Thyroid gland (tissue), 4 donors: ENCODE measurements at regions not wholly inside any gene's neighbourhood (a gene's known extent, or its start where the extent isn't known, plus 50 kb on each side); places are given as distances from the start of the nearest gene placed in this dataset.

Experiments
- DNase-seq, 2 donors: peaks; one replicate each; pipeline ENCODE4 v3.0.0-alpha.2; 2019
- H3K27ac ChIP-seq, 3 donors: fragments of 200-600 bp; sonication (generic); 1 replicate in 2 of 3; 2 replicates in 1 of 3; pipeline ENCODE4 v1.5.1; 2016 to 2019; ENCODE audit warnings: mild to moderate bottlenecking in 1 of 3, moderate library complexity in 1 of 3
- H3K27me3 ChIP-seq: fragments of 200-600 bp; sonication (generic); one replicate; pipeline ENCODE4 v1.5.1; 2019
- H3K36me3 ChIP-seq, 2 donors: fragments of 200-600 bp; sonication (generic); one replicate each; pipeline ENCODE4 v1.5.1; 2016 to 2019
- H3K4me1 ChIP-seq, 2 donors: fragments of 200-600 bp; sonication (generic); one replicate each; pipeline ENCODE4 v1.5.1; 2017 to 2019
- H3K4me3 ChIP-seq, 3 donors: fragments of 200-600 bp; sonication (generic); replicated peaks in 1 of 3; 1 replicate in 2 of 3; 2 replicates in 1 of 3; pipeline ENCODE4 v1.5.1; 2016; ENCODE audit warnings: mild to moderate bottlenecking in 1 of 3
- H3K9me3 ChIP-seq: fragments of 200-600 bp; sonication (generic); one replicate; pipeline ENCODE4 v1.5.1; 2017
- POLR2A ChIP-seq, 2 donors: fragments of 450-650 bp; IDR thresholded peaks; one replicate each; pipeline ENCODE4 v1.6.1; 2017; ENCODE audit warnings: antibody characterized with exemption in 2 of 2, mild to moderate bottlenecking in 2 of 2, moderate library complexity in 1 of 2
- WGBS, 2 donors: methylation state at CpG; one replicate each; pipeline ENCODE4 v1.1.5; 2017; 5-methylcytosine and 5-hydroxymethylcytosine counted together
- intact Hi-C: fragments of 100-400 bp; cut with DNase I; formaldehyde crosslinking; loops from one replicate; pipeline ENCODE4 v1.15.1; 2023
- TF ChIP-seq, protein P1 (sequence below), 6 experiments: fragments of 200-600 bp in 3 of 6; fragments of 450-650 bp in 3 of 6; sonication (generic) in 3 of 6; IDR thresholded peaks; one replicate each; pipeline ENCODE4 v1.5.1; 2016 to 2019; ENCODE audit warnings: antibody characterized with exemption in 6 of 6, mild to moderate bottlenecking in 2 of 6, inconsistent platforms in 1 of 6, moderate library complexity in 1 of 6

DNA sequence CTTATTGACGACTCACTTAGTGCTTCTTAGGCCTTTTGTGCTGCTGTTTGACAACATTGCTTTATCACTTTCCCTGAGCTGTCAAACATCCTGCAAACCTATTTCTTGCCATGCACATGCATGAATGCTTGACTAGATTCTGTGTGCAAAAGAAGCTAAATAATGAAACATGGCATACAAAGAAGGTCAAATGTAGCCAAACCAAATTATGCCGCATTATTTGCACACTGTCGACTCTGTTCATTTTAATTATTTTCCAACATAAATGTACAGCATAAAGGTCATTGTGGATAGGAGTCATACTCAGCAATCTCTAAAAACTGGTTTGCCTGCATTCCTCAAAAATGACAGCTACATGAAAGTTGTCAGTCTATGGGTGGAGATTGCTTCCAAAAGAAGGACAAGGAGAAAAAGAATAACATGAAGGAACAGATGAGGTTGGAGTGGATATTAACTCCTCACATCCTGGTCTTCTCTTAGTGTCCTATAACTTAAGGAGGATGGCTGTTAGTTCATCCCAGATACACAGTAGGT lies 123.1 kb upstream of the STXBP5 start:
- Histone ChIP-seq H3K27ac (peak overlapping the region in 1 of 3 donors; percentile 6), H3K36me3 (no peaks in the 10 kb centered on the region), H3K4me1 (peaks cover 32 to 36% of the 10 kb centered on the region in 2 donors), H3K4me3 (no peak overlapping the region), H3K27me3 (no peaks in the 10 kb centered on the region), H3K9me3 (no peaks in the 10 kb centered on the region)
- WGBS, 2 donors = 76 to 78% methylated on average over 3 of the region's 3 CpGs
- TF ChIP-seq, protein P1, sequence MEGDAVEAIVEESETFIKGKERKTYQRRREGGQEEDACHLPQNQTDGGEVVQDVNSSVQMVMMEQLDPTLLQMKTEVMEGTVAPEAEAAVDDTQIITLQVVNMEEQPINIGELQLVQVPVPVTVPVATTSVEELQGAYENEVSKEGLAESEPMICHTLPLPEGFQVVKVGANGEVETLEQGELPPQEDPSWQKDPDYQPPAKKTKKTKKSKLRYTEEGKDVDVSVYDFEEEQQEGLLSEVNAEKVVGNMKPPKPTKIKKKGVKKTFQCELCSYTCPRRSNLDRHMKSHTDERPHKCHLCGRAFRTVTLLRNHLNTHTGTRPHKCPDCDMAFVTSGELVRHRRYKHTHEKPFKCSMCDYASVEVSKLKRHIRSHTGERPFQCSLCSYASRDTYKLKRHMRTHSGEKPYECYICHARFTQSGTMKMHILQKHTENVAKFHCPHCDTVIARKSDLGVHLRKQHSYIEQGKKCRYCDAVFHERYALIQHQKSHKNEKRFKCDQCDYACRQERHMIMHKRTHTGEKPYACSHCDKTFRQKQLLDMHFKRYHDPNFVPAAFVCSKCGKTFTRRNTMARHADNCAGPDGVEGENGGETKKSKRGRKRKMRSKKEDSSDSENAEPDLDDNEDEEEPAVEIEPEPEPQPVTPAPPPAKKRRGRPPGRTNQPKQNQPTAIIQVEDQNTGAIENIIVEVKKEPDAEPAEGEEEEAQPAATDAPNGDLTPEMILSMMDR (IDR thresholded peaks at IDR 0.05) = no peak
- TF ChIP-seq POLR2A (IDR thresholded peaks at IDR 0.05) = no peak
- DNase-seq = no peak
- intact Hi-C loops = no loop called here

DNA sequence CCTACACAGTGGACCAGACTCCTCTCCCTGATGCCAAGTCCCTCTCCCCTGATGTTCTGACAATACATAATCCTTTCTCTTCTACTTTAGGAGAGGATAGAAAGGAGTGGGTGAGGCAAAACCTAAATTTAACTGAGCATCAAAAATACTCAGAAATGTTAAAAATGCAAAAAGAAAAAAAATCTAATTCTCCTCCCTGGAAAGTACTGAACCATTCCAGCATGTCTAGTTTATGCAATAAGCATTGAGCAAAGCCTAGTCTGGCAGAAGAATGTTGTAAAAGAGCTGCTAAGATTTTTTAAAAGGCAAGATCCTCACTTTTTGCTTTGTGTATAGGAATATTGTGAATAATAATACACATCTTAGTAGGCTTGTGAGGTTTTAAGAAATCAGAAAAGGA lies 116.6 kb upstream of the STXBP5 start:
- Histone ChIP-seq H3K4me1 (no peaks in the 10 kb centered on the region), H3K4me3 (no peak overlapping the region), H3K9me3 (no peaks in the 10 kb centered on the region), H3K27ac (no peak overlapping the region), H3K27me3 (no peaks in the 10 kb centered on the region), H3K36me3 (no peaks in the 10 kb centered on the region)
- intact Hi-C loops = no loop called here
- no peak for DNase-seq
- no peak for TF ChIP-seq POLR2A (IDR thresholded peaks at IDR 0.05)
- TF ChIP-seq, protein P1 (IDR thresholded peaks at IDR 0.05) = no peak

DNA sequence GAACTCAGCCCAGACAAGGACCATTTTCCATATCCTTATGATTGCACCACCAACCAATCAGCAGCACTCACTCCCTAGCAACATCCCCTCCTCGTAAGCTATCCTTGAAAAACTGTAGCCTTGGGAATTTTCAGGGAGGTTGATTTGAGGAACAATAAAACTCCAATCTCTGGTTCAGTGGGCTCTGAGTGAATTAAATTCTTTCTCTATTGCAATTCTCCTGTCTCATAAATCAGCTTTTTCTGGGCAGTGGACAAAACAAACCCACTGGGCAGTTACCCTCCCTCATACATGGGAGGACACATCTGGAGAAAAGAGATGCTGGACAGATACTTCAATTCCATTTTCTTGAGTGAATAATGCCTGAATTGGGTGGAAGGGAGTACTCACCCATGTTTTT lies 115.4 kb upstream of the STXBP5 start:
- WGBS, 2 donors = 95 to 96% methylated on average over 1 of the region's 1 CpG
- Histone ChIP-seq H3K4me1 (no peaks in the 10 kb centered on the region), H3K9me3 (no peaks in the 10 kb centered on the region), H3K27ac (no peak overlapping the region), H3K36me3 (no peaks in the 10 kb centered on the region), H3K27me3 (no peaks in the 10 kb centered on the region), H3K4me3 (no peak overlapping the region)
- intact Hi-C loops = no loop called here
- no peak for TF ChIP-seq POLR2A (IDR thresholded peaks at IDR 0.05)
- TF ChIP-seq, protein P1 (IDR thresholded peaks at IDR 0.05) = no peak
- no peak for DNase-seq

DNA sequence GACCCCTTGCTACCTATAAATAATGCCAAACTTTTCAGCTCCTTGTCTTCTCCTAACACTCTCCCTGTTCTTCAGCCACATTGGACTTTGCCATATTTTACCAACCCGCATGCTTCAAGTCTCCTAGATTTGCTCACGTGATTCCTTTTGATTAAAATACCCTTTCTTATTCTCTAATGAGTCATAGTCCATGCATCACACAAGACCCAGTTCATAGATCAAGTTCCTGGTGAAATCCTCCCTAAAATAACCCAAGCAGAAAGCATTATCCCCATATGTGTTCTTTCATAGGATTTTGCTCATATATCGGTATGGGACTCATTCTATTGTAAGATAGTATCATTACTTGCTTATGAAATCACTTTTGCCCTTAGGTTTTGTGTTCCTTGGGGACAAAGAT lies 108.9 kb upstream of the STXBP5 start:
- TF ChIP-seq, protein P1 (IDR thresholded peaks at IDR 0.05) = no peak
- no peak for TF ChIP-seq POLR2A (IDR thresholded peaks at IDR 0.05)
- intact Hi-C loops = no loop called here
- Histone ChIP-seq H3K4me1 (no peaks in the 10 kb centered on the region), H3K4me3 (no peak overlapping the region), H3K36me3 (no peaks in the 10 kb centered on the region), H3K27ac (no peak overlapping the region), H3K27me3 (no peaks in the 10 kb centered on the region), H3K9me3 (no peaks in the 10 kb centered on the region)
- DNase-seq = no peak
- WGBS, 2 donors = 95 to 98% methylated on average over 3 of the region's 3 CpGs

DNA sequence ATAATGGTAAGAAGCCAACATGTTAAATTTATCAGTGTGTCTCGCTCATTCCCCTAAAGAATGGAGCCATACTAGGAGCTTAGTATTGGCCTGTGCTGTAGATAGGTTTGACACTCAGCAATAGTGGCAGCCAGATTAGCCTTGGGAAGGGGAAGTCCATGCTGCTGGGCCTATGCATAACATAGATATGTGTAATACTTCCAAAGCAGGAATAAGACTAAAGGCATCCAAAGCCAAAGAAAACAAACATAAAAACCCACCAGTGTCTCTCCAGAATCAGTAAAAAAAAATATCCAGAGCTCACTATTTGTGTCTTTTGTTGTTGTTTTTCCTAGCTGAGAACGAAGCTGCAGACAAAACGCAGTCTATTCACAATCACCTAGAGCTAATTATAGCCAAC lies 104.2 kb upstream of the STXBP5 start:
- Histone ChIP-seq H3K9me3 (no peaks in the 10 kb centered on the region), H3K4me1 (no peaks in the 10 kb centered on the region), H3K4me3 (no peak overlapping the region), H3K36me3 (no peaks in the 10 kb centered on the region), H3K27ac (no peak overlapping the region), H3K27me3 (no peaks in the 10 kb centered on the region)
- DNase-seq = no peak
- intact Hi-C loops = no loop called here
- 83 to 86% methylated on average over 3 of the region's 3 CpGs for WGBS, 2 donors
- TF ChIP-seq, protein P1 (IDR thresholded peaks at IDR 0.05) = no peak
- TF ChIP-seq POLR2A (IDR thresholded peaks at IDR 0.05) = no peak
